Endothelial cell of umbilical vein (primary cell): ENCODE measurements at regions not wholly inside any gene's neighbourhood (a gene's known extent, or its start where the extent isn't known, plus 50 kb on each side); places are given as distances from the start of the nearest gene placed in this dataset.

Source experiments
- CTCF ChIP-seq, 2 donors: IDR thresholded peaks; 1 replicate in 1 of 2; 2 replicates in 1 of 2; pipeline ENCODE4 v1.5.1; 2011; ENCODE audit warnings: low read length in 2 of 2, mild to moderate bottlenecking in 2 of 2, moderate library complexity in 2 of 2, control low read depth in 1 of 2, inconsistent platforms in 1 of 2, low read depth in 1 of 2; ENCODE audit not compliant: insufficient read depth in 1 of 2; ENCODE audit errors: extremely low read depth in 1 of 2
- EZH2 ChIP-seq: IDR thresholded peaks from 2 replicates; pipeline ENCODE4 v1.6.1; 2012; ENCODE audit warnings: borderline replicate concordance, low read depth, mild to moderate bottlenecking, moderate library complexity, low read length, inconsistent platforms; ENCODE audit not compliant: severe bottlenecking
- JUN ChIP-seq: IDR thresholded peaks from 2 replicates; pipeline ENCODE4 v1.6.1; 2011; ENCODE audit warnings: borderline replicate concordance, low read depth; ENCODE audit not compliant: insufficient read length, insufficient read depth
- MAX ChIP-seq: IDR thresholded peaks from 2 replicates; pipeline ENCODE4 v1.6.1; 2011; ENCODE audit not compliant: insufficient read depth, insufficient read length
- POLR2A ChIP-seq: IDR thresholded peaks from 2 replicates; pipeline ENCODE4 v1.6.1; 2012; ENCODE audit warnings: low read depth, mild to moderate bottlenecking, control low read depth, low read length

GRCh38 chr2:7660816-7661215 lies 743.6 kb downstream of the RNF144A start:
- TF ChIP-seq POLR2A = no peak
- no peak for TF ChIP-seq MAX
- TF ChIP-seq CTCF (IDR thresholded peaks at IDR 0.05; ENCODE audit: extremely low read depth in 1 of 2, insufficient read depth in 1 of 2, low read depth in 1 of 2, low read length in 2 of 2) = no peak
- TF ChIP-seq EZH2 = no peak
- no peak for TF ChIP-seq JUN
